ENCODE measurements at regions not wholly inside any gene's neighbourhood (a gene's known extent, or its start where the extent isn't known, plus 50 kb on each side); places are given as distances from the start of the nearest gene placed in this dataset.

- no peaks in the 10 kb centered on the region for H3K36me3 ChIP-seq (ENCODE audit: control insufficient read depth in 2 of 2, insufficient read depth in 1 of 2, low read length in 2 of 2)
- ChIA-PET CTCF (interaction anchor here (0.5 to 0.9 kb wide), 2 partner anchors 9 to 58 kb away, joined by 4 to 5 read pairs; no protein-coding TSS in a partner anchor), POLR2A (no interaction called here)
- H3K4me3 ChIP-seq (ENCODE audit: low read depth, low read length) = no peak overlapping the region
- H3K4me1 ChIP-seq (ENCODE audit: control insufficient read depth, insufficient read depth, low read length) = no peaks in the 10 kb centered on the region
- no peak overlapping the region for H3K27ac ChIP-seq (ENCODE audit: extremely low read depth, low read depth, low read length)
- H3K9me3 ChIP-seq (ENCODE audit: control insufficient read depth, insufficient read depth, low read depth, low read length) = no peaks in the 10 kb centered on the region
- TF ChIP-seq SP2 (tag by site-specific recombination; IDR thresholded peaks at IDR 0.05) = no peak
- TF ChIP-seq ZIC2 (tag by site-specific recombination; IDR thresholded peaks at IDR 0.05) = no peak
- TF ChIP-seq ZBTB49 (tag by site-specific recombination; IDR thresholded peaks at IDR 0.05; ENCODE audit: low read depth) = no peak
- TF ChIP-seq ZNF776 (tag by site-specific recombination; IDR thresholded peaks at IDR 0.05; ENCODE audit: borderline replicate concordance) = no peak
- TF ChIP-seq ZNF510 (tag by site-specific recombination; IDR thresholded peaks at IDR 0.05; ENCODE audit: insufficient replicate concordance) = no peak
- no peak for TF ChIP-seq CTCF (tag by site-specific recombination; IDR thresholded peaks at IDR 0.05)
- no peak for TF ChIP-seq REST (tag by site-specific recombination; IDR thresholded peaks at IDR 0.05)
- no peak for TF ChIP-seq ZNF518A (tag by site-specific recombination; conservative IDR thresholded peaks at IDR 0.05; ENCODE audit: low read depth)
- no peak for TF ChIP-seq KLF1 (tag by site-specific recombination; IDR thresholded peaks at IDR 0.05)
- TF ChIP-seq ZNF26 (tag by site-specific recombination; IDR thresholded peaks at IDR 0.05) = no peak
- TF ChIP-seq ZNF280D (tag by site-specific recombination; IDR thresholded peaks at IDR 0.05) = no peak
- no peak for TF ChIP-seq ZNF211 (tag by site-specific recombination; IDR thresholded peaks at IDR 0.05; ENCODE audit: low read depth)
- no peak for TF ChIP-seq ZXDB (tag by site-specific recombination; IDR thresholded peaks at IDR 0.05)
- no peak for TF ChIP-seq BCL6B (tag by site-specific recombination; IDR thresholded peaks at IDR 0.05)
- no peak for TF ChIP-seq ZBTB6 (tag by site-specific recombination; IDR thresholded peaks at IDR 0.05)
These were observed 286.1 kb upstream of the PMFBP1 start for GRCh38 chr16:72458035-72458434.
